KMS-11 (cell line): ENCODE measurements at regions not wholly inside any gene's neighbourhood (a gene's known extent, or its start where the extent isn't known, plus 50 kb on each side); places are given as distances from the start of the nearest gene placed in this dataset.

Source experiments
- H2AFZ ChIP-seq: fragments of 200-600 bp; sonication (generic); 2 replicates; pipeline ENCODE4 v1.6.1; 2016; ENCODE audit warnings: antibody characterized with exemption, mixed run types, low read depth
- H3K27ac ChIP-seq: fragments of 200-600 bp; sonication (generic); 2 replicates; pipeline ENCODE4 v1.6.1; 2016; ENCODE audit warnings: mild to moderate bottlenecking, mixed run types
- H3K27me3 ChIP-seq: fragments of 200-600 bp; sonication (generic); 2 replicates; pipeline ENCODE4 v1.6.1; 2017; ENCODE audit warnings: mild to moderate bottlenecking, low read depth, mixed run types, moderate library complexity; ENCODE audit not compliant: insufficient read depth
- H3K36me3 ChIP-seq: fragments of 200-600 bp; sonication (generic); 2 replicates; pipeline ENCODE4 v1.6.1; 2017; ENCODE audit warnings: mild to moderate bottlenecking, mixed run types; ENCODE audit not compliant: insufficient read depth
- H3K4me1 ChIP-seq: fragments of 200-600 bp; sonication (generic); 2 replicates; pipeline ENCODE4 v1.6.1; 2016; ENCODE audit warnings: mild to moderate bottlenecking, low read depth, mixed run types; ENCODE audit not compliant: poor library complexity, severe bottlenecking
- H3K4me2 ChIP-seq: fragments of 200-600 bp; sonication (generic); 2 replicates; pipeline ENCODE4 v1.7.0; 2016; ENCODE audit warnings: mild to moderate bottlenecking, mixed run types
- H3K4me3 ChIP-seq: fragments of 200-600 bp; sonication (generic); IDR thresholded peaks from 2 replicates; pipeline ENCODE4 v1.6.1; 2017; ENCODE audit warnings: low read depth, low read length, mixed read lengths; ENCODE audit not compliant: insufficient read depth
- H3K79me2 ChIP-seq: fragments of 200-600 bp; sonication (generic); 2 replicates; pipeline ENCODE4 v1.6.1; 2016; ENCODE audit warnings: low read depth, mixed run types; ENCODE audit not compliant: insufficient read depth
- H3K9ac ChIP-seq: fragments of 200-600 bp; sonication (generic); 2 replicates; pipeline ENCODE4 v1.6.1; 2016; ENCODE audit warnings: mild to moderate bottlenecking, mixed run types
- H4K20me1 ChIP-seq: fragments of 200-600 bp; sonication (generic); 2 replicates; pipeline ENCODE4 v1.6.1; 2016; ENCODE audit warnings: mild to moderate bottlenecking, mixed run types; ENCODE audit not compliant: insufficient read depth
- CTCF ChIP-seq: fragments of 200-600 bp; sonication (generic); conservative IDR thresholded peaks from 2 replicates; pipeline ENCODE4 v1.6.1; 2017; ENCODE audit warnings: low read depth, mild to moderate bottlenecking, antibody characterized with exemption, low read length, moderate library complexity, mixed read lengths

GRCh38 chr5:133793756-133794465 is 174.5 kb downstream of the C5orf15 start:
- H3K36me3 ChIP-seq: no peaks in the 10 kb centered on the region
- H3K27me3 ChIP-seq: no peaks in the 10 kb centered on the region
- no peaks in the 10 kb centered on the region for H3K4me1 ChIP-seq

GRCh38 chr5:133792655-133793054 is 175.8 kb downstream of the C5orf15 start:
- H3K4me1 ChIP-seq: no peaks in the 10 kb centered on the region

More at GRCh38 chr5:133793756-133794465, 174.5 kb downstream of the C5orf15 start:
- Histone ChIP-seq H4K20me1 (no peaks in the 10 kb centered on the region), H3K27ac (no peak overlapping the region), H3K4me3 (no peak overlapping the region), H2AFZ (no peak overlapping the region), H3K79me2 (no peaks in the 10 kb centered on the region), H3K4me2 (no peak overlapping the region), H3K9ac (no peak overlapping the region)
- no peak for TF ChIP-seq CTCF

GRCh38 chr5:133792024-133792423 is 176.4 kb downstream of the C5orf15 start:
- H3K27me3 ChIP-seq: no peaks in the 10 kb centered on the region
- no peak overlapping the region for H3K4me2 ChIP-seq
- TF ChIP-seq CTCF: no peak
- no peak overlapping the region for H3K4me3 ChIP-seq
- H3K36me3 ChIP-seq: no peaks in the 10 kb centered on the region
- H3K4me1 ChIP-seq: no peaks in the 10 kb centered on the region
- no peak overlapping the region for H3K9ac ChIP-seq
- H2AFZ ChIP-seq: no peak overlapping the region
- H4K20me1 ChIP-seq: no peaks in the 10 kb centered on the region
- no peaks in the 10 kb centered on the region for H3K79me2 ChIP-seq
- H3K27ac ChIP-seq: no peak overlapping the region

More at GRCh38 chr5:133792655-133793054, 175.8 kb downstream of the C5orf15 start:
- H3K9ac ChIP-seq: no peak overlapping the region
- no peaks in the 10 kb centered on the region for H3K27me3 ChIP-seq
- TF ChIP-seq CTCF: no peak
- no peak overlapping the region for H3K4me2 ChIP-seq
- H4K20me1 ChIP-seq: no peaks in the 10 kb centered on the region
- no peaks in the 10 kb centered on the region for H3K36me3 ChIP-seq
- no peak overlapping the region for H2AFZ ChIP-seq
- no peak overlapping the region for H3K27ac ChIP-seq
- no peak overlapping the region for H3K4me3 ChIP-seq
- H3K79me2 ChIP-seq: no peaks in the 10 kb centered on the region

- no peaks in the 10 kb centered on the region for H4K20me1 ChIP-seq
- H2AFZ ChIP-seq: no peak overlapping the region
- H3K27ac ChIP-seq: no peak overlapping the region
- no peaks in the 10 kb centered on the region for H3K79me2 ChIP-seq
- no peak overlapping the region for H3K4me2 ChIP-seq
- H3K4me1 ChIP-seq: no peaks in the 10 kb centered on the region
- no peak overlapping the region for H3K4me3 ChIP-seq
- H3K27me3 ChIP-seq: no peaks in the 10 kb centered on the region
- H3K9ac ChIP-seq: no peak overlapping the region
- TF ChIP-seq CTCF: no peak
- no peaks in the 10 kb centered on the region for H3K36me3 ChIP-seq
These were observed 177.5 kb downstream of the C5orf15 start for GRCh38 chr5:133790898-133791297.
